Endothelial cell of umbilical vein (primary cell): ENCODE measurements at regions not wholly inside any gene's neighbourhood (a gene's known extent, or its start where the extent isn't known, plus 50 kb on each side); places are given as distances from the start of the nearest gene placed in this dataset.

Experiments used
- BruUV-seq: library from RNA; stranded (reverse); fragments of 400-500 nt; replicated peaks from 2 replicates; lab custom pipeline; 2021; lab: Mats Ljungman, UMichigan
- CTCF ChIA-PET: fragments of 300-600, 350-600 bp; sonication (Branson Sonifier 250); formaldehyde crosslinking; loops from one replicate; lab custom pipeline; 2021; ENCODE audit warnings: antibody characterized with exemption, inconsistent platforms; lab: Charles Lee
- POLR2A ChIA-PET: fragments of 300-600, 350-600 bp; sonication (Branson Sonifier 250); formaldehyde crosslinking; loops from one replicate; lab custom pipeline; 2021; ENCODE audit warnings: antibody characterized with exemption, inconsistent platforms; lab: Charles Lee
- DNase-seq: peaks from one replicate; pipeline ENCODE4 v3.0.0-alpha.2; 2011; ENCODE audit warnings: low read depth, low spot score
- FAIRE-seq: peaks from 2 replicates; lab custom pipeline; 2011; peaks lifted over from hg19 to GRCh38; lab: Jason Lieb, UNC
- H2AFZ ChIP-seq: 2 replicates; pipeline ENCODE4 v1.6.0; 2012; ENCODE audit warnings: low read depth, low read length, control low read depth, inconsistent platforms
- H3K27ac ChIP-seq: 2 replicates; pipeline ENCODE4 v1.5.1; 2011; ENCODE audit warnings: low read depth, mild to moderate bottlenecking, control low read depth, low read length, moderate library complexity; ENCODE audit not compliant: insufficient read depth
- H3K27me3 ChIP-seq, 2 experiments: 2 replicates each; pipeline versions ENCODE4 v1.6.0 to v1.6.1; 2011; ENCODE audit warnings: low read length in 2 of 2, mixed read lengths in 1 of 2; ENCODE audit not compliant: control insufficient read depth in 2 of 2, insufficient read depth in 2 of 2
- H3K36me3 ChIP-seq, 2 experiments: 2 replicates in 1 of 2; 3 replicates in 1 of 2; pipeline ENCODE4 v1.5.1; 2011; ENCODE audit warnings: low read length in 2 of 2, mild to moderate bottlenecking in 1 of 2, moderate library complexity in 1 of 2; ENCODE audit not compliant: control insufficient read depth in 2 of 2, insufficient read depth in 2 of 2; ENCODE audit errors: extremely low read depth in 1 of 2
- H3K4me1 ChIP-seq: 3 replicates; pipeline ENCODE4 v1.5.1; 2011; ENCODE audit warnings: mild to moderate bottlenecking, low read length; ENCODE audit not compliant: control insufficient read depth, insufficient read depth; ENCODE audit errors: extremely low read depth
- H3K4me2 ChIP-seq: 2 replicates; pipeline ENCODE4 v1.6.1; 2011; ENCODE audit warnings: low read length, control low read depth, mixed read lengths; ENCODE audit not compliant: insufficient read depth
- H3K4me3 ChIP-seq, 3 experiments: fragments of 200-600 bp in 1 of 3; sonication (generic), shearing (Covaris generic) in 1 of 3; replicated peaks in 1 of 3; 2 replicates each; pipeline ENCODE4 v1.5.1; 2011 to 2016; ENCODE audit warnings: control low read depth in 3 of 3, low read length in 3 of 3, mild to moderate bottlenecking in 2 of 3, inconsistent platforms in 1 of 3, low read depth in 1 of 3, moderate library complexity in 1 of 3; ENCODE audit not compliant: insufficient read depth in 1 of 3
- H3K79me2 ChIP-seq: 2 replicates; pipeline ENCODE4 v1.6.0; 2012; ENCODE audit warnings: low read length, inconsistent platforms; ENCODE audit not compliant: control insufficient read depth, insufficient read depth
- H3K9ac ChIP-seq: replicated peaks from 2 replicates; pipeline ENCODE3; 2011; ENCODE audit warnings: low read length, control low read depth; ENCODE audit not compliant: insufficient read depth; ENCODE audit errors: extremely low read depth
- H3K9me1 ChIP-seq: replicated peaks from 3 replicates; pipeline ENCODE4 v1.6.0; 2011; ENCODE audit warnings: mild to moderate bottlenecking, low read length; ENCODE audit not compliant: control insufficient read depth, insufficient read depth; ENCODE audit errors: extremely low read depth
- H3K9me3 ChIP-seq: replicated peaks from 2 replicates; pipeline ENCODE4 v1.5.1; 2012; ENCODE audit warnings: low read length, inconsistent platforms; ENCODE audit not compliant: control insufficient read depth, insufficient read depth
- H4K20me1 ChIP-seq: replicated peaks from 2 replicates; pipeline ENCODE3; 2011; ENCODE audit warnings: mild to moderate bottlenecking, low read length; ENCODE audit not compliant: control insufficient read depth, insufficient read depth; ENCODE audit errors: extremely low read depth
- EZH2 ChIP-seq: IDR thresholded peaks from 2 replicates; pipeline ENCODE4 v1.6.1; 2012; ENCODE audit warnings: borderline replicate concordance, low read depth, mild to moderate bottlenecking, moderate library complexity, low read length, inconsistent platforms; ENCODE audit not compliant: severe bottlenecking
- FOS ChIP-seq: IDR thresholded peaks from 2 replicates; pipeline ENCODE4 v1.6.1; 2011; ENCODE audit warnings: mild to moderate bottlenecking, low read length, moderate library complexity, borderline replicate concordance; ENCODE audit not compliant: insufficient read depth
- GATA2 ChIP-seq: IDR thresholded peaks from 2 replicates; pipeline ENCODE4 v1.7.0; 2011; ENCODE audit warnings: low read depth, mild to moderate bottlenecking, moderate library complexity, mixed read lengths, low read length; ENCODE audit not compliant: insufficient read length, insufficient read depth
- JUN ChIP-seq: IDR thresholded peaks from 2 replicates; pipeline ENCODE4 v1.6.1; 2011; ENCODE audit warnings: borderline replicate concordance, low read depth; ENCODE audit not compliant: insufficient read length, insufficient read depth
- MYC ChIP-seq: IDR thresholded peaks from one replicate; pipeline ENCODE4 v1.6.1; 2011; ENCODE audit warnings: mild to moderate bottlenecking, low read depth, low read length
- POLR2A ChIP-seq: IDR thresholded peaks from 2 replicates; pipeline ENCODE4 v1.6.1; 2012; ENCODE audit warnings: low read depth, mild to moderate bottlenecking, control low read depth, low read length
- POLR2AphosphoS5 ChIP-seq: IDR thresholded peaks from 2 replicates; pipeline ENCODE4 v1.6.1; 2012; ENCODE audit warnings: low read depth, mild to moderate bottlenecking, control low read depth, low read length, moderate library complexity; ENCODE audit not compliant: insufficient read depth
- dilution Hi-C: fragments of 300-500 bp; cut with MboI; formaldehyde crosslinking; loops from one replicate; pipeline ENCODE4 v1.15.0; 2019; ENCODE audit warnings: low sequenced_read_pairs; ENCODE audit not compliant: extremely low pct_ligation_motif_present
- intact Hi-C: fragments of 100-400 bp; cut with micrococcal nuclease; formaldehyde crosslinking; loops from one replicate; pipeline ENCODE4 v1.10.0; 2022
- TF ChIP-seq, protein P1 (sequence below), 2 donors: IDR thresholded peaks; 1 replicate in 1 of 2; 2 replicates in 1 of 2; pipeline ENCODE4 v1.5.1; 2011; ENCODE audit warnings: low read length in 2 of 2, mild to moderate bottlenecking in 2 of 2, moderate library complexity in 2 of 2, control low read depth in 1 of 2, inconsistent platforms in 1 of 2, low read depth in 1 of 2; ENCODE audit not compliant: insufficient read depth in 1 of 2; ENCODE audit errors: extremely low read depth in 1 of 2
- TF ChIP-seq, protein P2 (sequence below): IDR thresholded peaks from 2 replicates; pipeline ENCODE4 v1.6.1; 2011; ENCODE audit not compliant: insufficient read depth, insufficient read length

DNA sequence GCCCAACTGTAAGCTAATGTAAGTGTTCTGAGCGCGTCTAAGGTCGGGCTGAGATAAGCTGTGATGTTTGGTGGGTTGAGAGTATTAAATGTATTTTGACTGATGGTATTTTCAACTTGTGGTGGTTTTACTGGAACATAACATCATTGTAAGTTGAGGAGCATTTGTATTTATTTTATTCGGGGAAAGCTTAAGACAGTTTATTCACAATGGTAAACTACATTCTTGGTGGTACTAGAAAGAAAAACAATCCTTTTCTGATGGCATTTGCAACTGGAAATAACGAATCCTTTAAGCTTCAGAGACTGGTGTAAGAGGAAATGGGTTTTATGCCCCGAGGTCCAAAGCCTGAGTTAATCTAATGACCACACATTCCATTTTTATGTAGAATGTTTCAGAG is 283.3 kb upstream of the NETO1 start:
- BruUV-seq = no TSS peak
- POLR2A ChIA-PET = no interaction called here
- Histone ChIP-seq H2AFZ (no peak overlapping the region), H3K4me3 (no peak overlapping the region), H4K20me1 (no peaks in the 10 kb centered on the region), H3K27me3 (no peaks in the 10 kb centered on the region), H3K9ac (no peak overlapping the region), H3K27ac (no peak overlapping the region), H3K9me3 (peaks cover 2% of the 10 kb centered on the region), H3K36me3 (no peaks in the 10 kb centered on the region), H3K79me2 (no peaks in the 10 kb centered on the region), H3K9me1 (no peaks in the 10 kb centered on the region), H3K4me2 (no peak overlapping the region), H3K4me1 (no peaks in the 10 kb centered on the region)
- CTCF ChIA-PET = no interaction called here
- FAIRE-seq (no peak), DNase-seq (no peak)
- TF ChIP-seq POLR2A (no peak), MYC (no peak), EZH2 (no peak)
- TF ChIP-seq, protein P1, sequence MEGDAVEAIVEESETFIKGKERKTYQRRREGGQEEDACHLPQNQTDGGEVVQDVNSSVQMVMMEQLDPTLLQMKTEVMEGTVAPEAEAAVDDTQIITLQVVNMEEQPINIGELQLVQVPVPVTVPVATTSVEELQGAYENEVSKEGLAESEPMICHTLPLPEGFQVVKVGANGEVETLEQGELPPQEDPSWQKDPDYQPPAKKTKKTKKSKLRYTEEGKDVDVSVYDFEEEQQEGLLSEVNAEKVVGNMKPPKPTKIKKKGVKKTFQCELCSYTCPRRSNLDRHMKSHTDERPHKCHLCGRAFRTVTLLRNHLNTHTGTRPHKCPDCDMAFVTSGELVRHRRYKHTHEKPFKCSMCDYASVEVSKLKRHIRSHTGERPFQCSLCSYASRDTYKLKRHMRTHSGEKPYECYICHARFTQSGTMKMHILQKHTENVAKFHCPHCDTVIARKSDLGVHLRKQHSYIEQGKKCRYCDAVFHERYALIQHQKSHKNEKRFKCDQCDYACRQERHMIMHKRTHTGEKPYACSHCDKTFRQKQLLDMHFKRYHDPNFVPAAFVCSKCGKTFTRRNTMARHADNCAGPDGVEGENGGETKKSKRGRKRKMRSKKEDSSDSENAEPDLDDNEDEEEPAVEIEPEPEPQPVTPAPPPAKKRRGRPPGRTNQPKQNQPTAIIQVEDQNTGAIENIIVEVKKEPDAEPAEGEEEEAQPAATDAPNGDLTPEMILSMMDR (IDR thresholded peaks at IDR 0.05; ENCODE audit: extremely low read depth in 1 of 2, insufficient read depth in 1 of 2, low read depth in 1 of 2, low read length in 2 of 2) = no peak
- dilution Hi-C loops = no loop called here
- intact Hi-C loops = no loop called here

DNA sequence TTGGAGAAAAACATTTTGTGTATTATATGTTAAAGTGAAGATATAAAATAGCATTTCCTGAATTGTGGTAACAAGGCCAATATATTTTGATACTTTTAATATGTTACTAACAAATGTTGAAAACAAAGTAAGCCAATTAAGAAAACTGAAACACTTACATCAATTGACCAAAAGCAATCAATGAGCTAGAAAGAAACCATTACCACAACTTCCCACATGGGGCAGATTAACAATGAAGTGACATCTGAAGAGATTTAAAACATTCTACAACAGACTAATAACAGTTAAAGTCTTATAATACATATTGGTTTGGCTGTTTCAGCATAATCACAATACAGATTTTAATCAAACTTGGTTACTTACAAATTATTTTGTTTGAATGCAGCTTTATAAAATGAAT is 282.4 kb upstream of the NETO1 start:
- H3K9ac ChIP-seq = no peak overlapping the region
- dilution Hi-C loops = no loop called here
- POLR2A ChIA-PET = no interaction called here
- H3K9me1 ChIP-seq = no peaks in the 10 kb centered on the region
- H3K4me3 ChIP-seq = no peak overlapping the region
- peaks cover 2% of the 10 kb centered on the region for H3K9me3 ChIP-seq
- no peaks in the 10 kb centered on the region for H4K20me1 ChIP-seq
- H2AFZ ChIP-seq = no peak overlapping the region
- H3K79me2 ChIP-seq = no peaks in the 10 kb centered on the region
- intact Hi-C loops = no loop called here
- no peaks in the 10 kb centered on the region for H3K36me3 ChIP-seq
- no peaks in the 10 kb centered on the region for H3K27me3 ChIP-seq
- no peaks in the 10 kb centered on the region for H3K4me1 ChIP-seq
- BruUV-seq = no TSS peak
- CTCF ChIA-PET = no interaction called here
- no peak for TF ChIP-seq EZH2
- no peak for TF ChIP-seq POLR2A
- TF ChIP-seq, protein P2, sequence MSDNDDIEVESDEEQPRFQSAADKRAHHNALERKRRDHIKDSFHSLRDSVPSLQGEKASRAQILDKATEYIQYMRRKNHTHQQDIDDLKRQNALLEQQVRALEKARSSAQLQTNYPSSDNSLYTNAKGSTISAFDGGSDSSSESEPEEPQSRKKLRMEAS = no peak
- TF ChIP-seq, protein P1 (IDR thresholded peaks at IDR 0.05; ENCODE audit: extremely low read depth in 1 of 2, insufficient read depth in 1 of 2, low read depth in 1 of 2, low read length in 2 of 2) = no peak
- no peak for TF ChIP-seq MYC
- no peak for TF ChIP-seq FOS
- no peak for TF ChIP-seq POLR2AphosphoS5
- no peak for TF ChIP-seq JUN
- no peak for TF ChIP-seq GATA2
- FAIRE-seq = no peak
- DNase-seq = no peak
- H3K27ac ChIP-seq = no peak overlapping the region
- no peak overlapping the region for H3K4me2 ChIP-seq
